Activated T-cell treated with anti-CD3 and anti-CD28 coated beads, Interleukin-2, amount 50 U/mL, for 4 hours (primary cell): ENCODE measurements at regions not wholly inside any gene's neighbourhood (a gene's known extent, or its start where the extent isn't known, plus 50 kb on each side); places are given as distances from the start of the nearest gene placed in this dataset.
"Not testable (repeated sequence)": the region's sequence is repeated elsewhere in the genome, so short reads cannot be mapped to it uniquely, and the experiment has no call there.

Source experiments
- ATAC-seq, 2 donors: fragments of 200-7000 bp; cut with Tn5 transposase; one replicate each; pipeline ENCODE4 v1.10.0; 2021
- DNase-seq: peaks from one replicate; pipeline ENCODE4 v3.0.0-alpha.2; 2020
- H3K27me3 Mint-ChIP-seq: one replicate; pipeline ENCODE4 v1.8.0; 2021; ENCODE audit warnings: low read depth, mixed read lengths
- H3K36me3 Mint-ChIP-seq: one replicate; pipeline ENCODE4 v1.8.0; 2022; ENCODE audit warnings: mixed read lengths; ENCODE audit not compliant: insufficient read depth
- H3K4me1 Mint-ChIP-seq: one replicate; pipeline ENCODE4 v1.8.0; 2021; ENCODE audit warnings: low read depth, mixed read lengths
- H3K4me3 Mint-ChIP-seq: one replicate; pipeline ENCODE4 v1.8.0; 2021; ENCODE audit warnings: mild to moderate bottlenecking, moderate library complexity, mixed read lengths
- H3K9me3 Mint-ChIP-seq: one replicate; pipeline ENCODE4 v1.8.0; 2021; ENCODE audit warnings: mixed read lengths

DNA sequence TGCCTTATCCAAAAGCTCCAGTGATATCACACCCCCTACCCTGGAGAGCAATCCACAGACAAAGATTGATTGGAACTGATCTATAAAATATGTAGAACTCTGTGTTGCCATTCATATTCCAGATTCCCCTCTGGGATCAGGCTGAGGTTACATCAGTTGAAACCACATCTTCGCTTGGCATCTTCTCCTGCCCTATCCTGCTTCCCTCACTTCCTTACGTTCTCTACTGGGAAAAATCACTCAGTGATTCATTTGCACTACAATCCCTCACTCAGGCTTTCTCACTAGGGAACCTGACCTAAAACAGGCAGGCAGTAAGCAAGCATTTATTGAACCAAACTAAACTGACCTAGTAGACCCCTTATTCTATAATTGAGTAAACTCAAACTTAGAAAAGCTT, 111.7 kb downstream of the ESM1 start:
- H3K27me3 Mint-ChIP-seq, result peaks cover 27% of the 10 kb centered on the region
- H3K9me3 Mint-ChIP-seq, result no peaks in the 10 kb centered on the region
- H3K4me1 Mint-ChIP-seq, result peaks cover 12% of the 10 kb centered on the region
- H3K36me3 Mint-ChIP-seq, result no peaks in the 10 kb centered on the region
- H3K4me3 Mint-ChIP-seq, result no peak overlapping the region
- ATAC-seq (no peak), DNase-seq (no peak)

DNA sequence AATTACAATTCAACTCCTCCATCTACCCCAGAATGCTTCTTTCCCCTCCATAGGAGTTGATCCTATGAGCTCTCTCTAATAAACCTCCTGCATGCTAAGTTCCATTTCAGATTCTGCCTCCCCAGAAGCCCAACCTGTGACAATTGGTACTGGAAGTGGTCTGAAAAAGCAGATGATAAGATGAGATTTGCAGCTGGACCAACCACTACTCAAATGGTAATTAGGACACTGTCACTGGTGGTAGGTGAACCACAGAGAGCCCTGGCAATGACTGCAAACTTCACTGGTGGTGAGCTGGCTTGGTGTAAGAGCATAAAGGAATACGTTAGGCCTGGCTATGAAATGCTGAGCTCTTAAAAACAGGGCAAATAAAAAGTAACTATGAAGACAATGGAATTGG, 112.6 kb downstream of the ESM1 start:
- Mint-ChIP-seq H3K36me3 (no peaks in the 10 kb centered on the region), H3K27me3 (peaks cover 23% of the 10 kb centered on the region), H3K4me1 (peaks cover 19% of the 10 kb centered on the region), H3K4me3 (no peak overlapping the region), H3K9me3 (no peaks in the 10 kb centered on the region)
- no peak for DNase-seq
- no peak for ATAC-seq

GRCh38 chr5:54870271-54870670, 115.1 kb downstream of the ESM1 start:
- DNase-seq, result no peak
- Mint-ChIP-seq H3K27me3 (peaks cover 18% of the 10 kb centered on the region), H3K36me3 (no peaks in the 10 kb centered on the region), H3K4me1 (peaks cover 26% of the 10 kb centered on the region), H3K9me3 (no peaks in the 10 kb centered on the region), H3K4me3 (no peak overlapping the region)
- ATAC-seq, result no peak

DNA sequence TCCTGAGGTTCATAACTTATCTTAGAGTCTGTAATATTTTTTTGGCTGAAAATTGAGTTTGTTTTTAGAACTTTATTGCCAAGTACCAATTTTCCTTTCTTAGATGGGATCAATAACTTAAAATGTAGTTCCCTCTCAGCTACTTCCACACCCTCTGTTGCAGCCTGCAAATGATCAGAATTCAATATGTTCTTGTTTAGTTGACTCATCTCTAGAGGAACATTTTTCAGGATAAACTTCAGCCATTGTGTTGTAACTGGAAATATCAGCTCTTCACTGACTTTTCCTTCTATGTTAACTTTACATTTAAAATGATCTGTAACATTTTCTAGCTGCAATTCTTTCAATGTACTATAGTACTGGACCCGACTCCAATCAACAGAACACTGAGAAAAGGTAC, 115.7 kb downstream of the ESM1 start:
- H3K4me3 Mint-ChIP-seq, result no peak overlapping the region
- DNase-seq, result no peak
- no peaks in the 10 kb centered on the region for H3K36me3 Mint-ChIP-seq
- ATAC-seq, result no peak
- peaks cover 16% of the 10 kb centered on the region for H3K27me3 Mint-ChIP-seq
- H3K4me1 Mint-ChIP-seq, result peaks cover 24% of the 10 kb centered on the region
- no peaks in the 10 kb centered on the region for H3K9me3 Mint-ChIP-seq

- no peaks in the 10 kb centered on the region for H3K9me3 Mint-ChIP-seq
- H3K4me1 Mint-ChIP-seq, result peaks cover 22% of the 10 kb centered on the region
- ATAC-seq, result peak; percentile 79
- H3K27me3 Mint-ChIP-seq, result peaks cover 16% of the 10 kb centered on the region
- DNase-seq, result no peak
- no peaks in the 10 kb centered on the region for H3K36me3 Mint-ChIP-seq
- H3K4me3 Mint-ChIP-seq, result no peak overlapping the region
Measured at GRCh38 chr5:54868511-54869483, 116.6 kb downstream of the ESM1 start.

DNA sequence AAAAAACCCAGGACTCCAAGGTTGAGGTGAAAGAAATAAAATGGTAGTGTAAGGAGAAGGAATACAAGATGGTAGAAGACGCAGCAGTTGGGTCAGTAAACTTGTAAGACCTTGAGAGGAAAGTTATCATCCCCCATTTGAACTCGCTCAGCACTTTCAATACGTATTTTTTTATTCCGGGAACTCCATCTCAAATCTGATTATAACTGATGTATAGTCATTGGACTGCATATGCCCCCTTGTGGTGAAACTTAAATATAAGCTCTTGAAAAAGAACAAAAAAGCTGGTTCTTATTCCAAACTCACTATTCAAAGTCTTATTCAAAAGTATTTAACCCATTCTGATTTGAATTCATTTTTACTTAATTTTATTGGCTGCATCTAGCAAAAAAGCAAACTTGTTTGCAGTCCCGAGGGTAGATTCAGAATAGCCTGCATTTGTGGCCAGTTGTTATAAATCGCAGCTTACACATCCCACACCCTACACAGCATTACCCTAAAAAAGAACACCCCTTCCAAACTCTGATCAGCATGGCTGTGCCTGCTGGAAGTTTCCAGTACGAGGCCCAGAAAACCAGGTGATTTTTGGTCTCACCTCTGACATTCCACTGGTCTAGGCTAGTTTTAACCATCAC, 118.0 kb downstream of the ESM1 start:
- ATAC-seq (no peak), DNase-seq (no peak)
- H3K4me3 Mint-ChIP-seq, result peak overlapping the region; percentile 19

DNA sequence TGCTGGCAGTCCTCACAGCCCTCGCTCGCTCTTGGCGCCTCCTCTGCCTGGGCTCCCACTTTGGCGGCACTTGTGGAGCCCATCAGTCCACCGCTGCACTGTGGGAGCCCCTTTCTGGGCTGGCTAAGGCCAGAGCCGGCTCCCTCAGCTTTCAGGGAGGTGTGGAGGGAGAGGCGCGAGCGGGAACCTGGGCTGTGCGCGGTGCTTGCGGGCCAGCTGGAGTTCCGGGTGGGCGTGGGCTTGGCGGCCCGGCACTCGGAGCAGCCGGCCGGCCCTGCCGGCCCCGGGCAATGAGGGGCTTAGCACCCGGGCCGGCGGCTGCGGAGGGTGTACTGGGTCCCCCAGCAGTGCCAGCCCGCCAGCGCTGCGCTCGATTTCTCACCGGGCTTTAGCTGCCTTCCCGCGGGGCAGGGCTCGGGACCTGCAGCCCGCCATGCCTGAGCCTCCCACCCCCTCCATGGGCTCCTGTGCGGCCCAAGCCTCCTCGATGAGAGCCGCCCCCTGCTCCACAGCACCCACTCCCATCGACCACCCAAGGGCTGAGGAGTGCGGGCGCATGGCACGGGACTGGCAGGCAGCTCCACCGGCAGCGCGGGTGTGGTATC, 120.4 kb downstream of the ESM1 start:
- ATAC-seq, DNase-seq, H3K4me3 Mint-ChIP-seq, H3K36me3 Mint-ChIP-seq, H3K9me3 Mint-ChIP-seq: not testable (repeated sequence)
- Mint-ChIP-seq H3K27me3 (peaks cover 18% of the 10 kb centered on the region), H3K4me1 (peaks cover 22% of the 10 kb centered on the region)

More for the DNA sequence above, 118.0 kb downstream of the ESM1 start:
- no peaks in the 10 kb centered on the region for H3K9me3 Mint-ChIP-seq
- peaks cover 22% of the 10 kb centered on the region for H3K4me1 Mint-ChIP-seq
- H3K36me3 Mint-ChIP-seq, result no peaks in the 10 kb centered on the region
- H3K27me3 Mint-ChIP-seq, result peaks cover 23% of the 10 kb centered on the region

- H3K27me3 Mint-ChIP-seq, result peaks cover 24% of the 10 kb centered on the region
- peaks cover 7% of the 10 kb centered on the region for H3K36me3 Mint-ChIP-seq
- peaks cover 22% of the 10 kb centered on the region for H3K9me3 Mint-ChIP-seq
- peaks cover under 1% of the 10 kb centered on the region for H3K4me1 Mint-ChIP-seq
- ATAC-seq, result no peak
- no peak for DNase-seq
- no peak overlapping the region for H3K4me3 Mint-ChIP-seq
Measured at GRCh38 chr5:54862036-54862435, 123.4 kb downstream of the ESM1 start.

DNA sequence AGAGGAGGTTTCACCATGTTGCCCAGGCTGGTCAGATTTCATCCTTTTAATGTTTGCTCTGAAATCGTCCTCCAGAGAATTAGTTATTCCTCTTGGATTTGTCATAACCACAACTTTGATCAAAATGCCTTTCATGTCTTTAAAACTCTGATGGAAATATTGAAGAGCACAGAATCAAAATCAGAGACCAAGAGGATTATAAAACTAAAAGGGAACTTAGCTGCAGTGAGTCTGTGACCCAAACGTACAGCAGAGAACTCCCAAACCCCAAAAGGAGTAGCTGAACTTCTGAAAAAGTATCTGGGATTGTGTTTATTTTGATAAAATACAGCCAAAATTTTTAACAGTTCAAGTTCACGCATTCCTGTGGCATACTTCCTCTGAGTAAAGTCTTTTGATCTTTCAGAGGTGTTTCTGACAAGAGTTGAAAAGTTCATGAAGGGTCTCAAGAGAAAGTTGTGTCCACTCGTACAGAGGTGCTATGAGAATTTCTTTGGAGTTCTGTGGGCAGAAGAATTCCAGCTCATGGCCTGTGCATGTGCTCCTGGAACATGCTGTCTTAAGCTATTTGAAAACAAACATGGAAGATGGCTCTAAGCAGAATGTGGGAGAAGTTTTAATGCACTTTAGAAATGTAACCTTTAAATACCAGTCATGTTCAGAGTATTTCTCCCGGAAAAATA, 124.0 kb downstream of the ESM1 start:
- H3K4me3 Mint-ChIP-seq, result no peak overlapping the region

GRCh38 chr5:54860321-54860720, 125.1 kb downstream of the ESM1 start:
- no peak overlapping the region for H3K4me3 Mint-ChIP-seq
- H3K4me1 Mint-ChIP-seq, result no peaks in the 10 kb centered on the region
- peaks cover 7% of the 10 kb centered on the region for H3K36me3 Mint-ChIP-seq

More for the DNA sequence above, 124.0 kb downstream of the ESM1 start:
- peaks cover 24% of the 10 kb centered on the region for H3K27me3 Mint-ChIP-seq
- H3K4me1 Mint-ChIP-seq, result no peaks in the 10 kb centered on the region
- peaks cover 22% of the 10 kb centered on the region for H3K9me3 Mint-ChIP-seq
- DNase-seq, result no peak
- peaks cover 7% of the 10 kb centered on the region for H3K36me3 Mint-ChIP-seq
- ATAC-seq, result no peak

GRCh38 chr5:54859316-54859715, 126.1 kb downstream of the ESM1 start:
- DNase-seq (no peak), ATAC-seq (no peak)
- H3K27me3 Mint-ChIP-seq, result peaks cover 35% of the 10 kb centered on the region
- peaks cover 7% of the 10 kb centered on the region for H3K36me3 Mint-ChIP-seq
- peaks cover 22% of the 10 kb centered on the region for H3K9me3 Mint-ChIP-seq
- no peak overlapping the region for H3K4me3 Mint-ChIP-seq
- no peaks in the 10 kb centered on the region for H3K4me1 Mint-ChIP-seq

More at GRCh38 chr5:54860321-54860720, 125.1 kb downstream of the ESM1 start:
- ATAC-seq, result no peak
- H3K27me3 Mint-ChIP-seq, result peaks cover 29% of the 10 kb centered on the region
- no peak for DNase-seq
- peaks cover 22% of the 10 kb centered on the region for H3K9me3 Mint-ChIP-seq

- no peak for ATAC-seq
- no peak overlapping the region for H3K4me3 Mint-ChIP-seq
- no peak for DNase-seq
- peaks cover 22% of the 10 kb centered on the region for H3K9me3 Mint-ChIP-seq
- no peaks in the 10 kb centered on the region for H3K4me1 Mint-ChIP-seq
- H3K36me3 Mint-ChIP-seq, result peaks cover 7% of the 10 kb centered on the region
- H3K27me3 Mint-ChIP-seq, result peaks cover 28% of the 10 kb centered on the region
Measured at GRCh38 chr5:54854883-54855581, 130.4 kb downstream of the ESM1 start.

DNA sequence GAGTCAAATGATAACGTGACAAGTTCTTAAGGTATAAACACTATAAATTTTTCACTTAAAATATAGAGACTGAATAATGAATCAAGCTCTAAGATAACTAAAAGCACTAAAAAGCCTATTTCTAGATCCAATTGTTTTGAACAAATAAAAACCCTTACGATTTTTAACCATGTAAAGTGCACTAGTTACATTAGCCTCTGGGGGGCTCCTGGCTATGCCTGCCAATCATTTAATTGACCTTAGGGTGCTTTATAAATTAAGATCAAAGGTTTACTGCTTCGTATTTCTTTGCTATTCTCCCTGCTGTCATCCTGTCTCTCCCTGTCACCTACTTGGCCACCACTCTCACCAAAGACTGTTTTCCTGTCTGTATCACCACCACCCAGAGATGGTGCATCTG, 133.4 kb downstream of the ESM1 start:
- ATAC-seq (no peak), DNase-seq (no peak)
- H3K9me3 Mint-ChIP-seq, result no peaks in the 10 kb centered on the region
- no peak overlapping the region for H3K4me3 Mint-ChIP-seq
- peaks cover 27% of the 10 kb centered on the region for H3K27me3 Mint-ChIP-seq
- H3K4me1 Mint-ChIP-seq, result no peaks in the 10 kb centered on the region
- H3K36me3 Mint-ChIP-seq, result no peaks in the 10 kb centered on the region
